ENCODE measurements at regions not wholly inside any gene's neighbourhood (a gene's known extent, or its start where the extent isn't known, plus 50 kb on each side); places are given as distances from the start of the nearest gene placed in this dataset.

GRCh38 chr14:84520711-84521338, 1009.1 kb upstream of the FLRT2 start:
- TF ChIP-seq, protein P1, sequence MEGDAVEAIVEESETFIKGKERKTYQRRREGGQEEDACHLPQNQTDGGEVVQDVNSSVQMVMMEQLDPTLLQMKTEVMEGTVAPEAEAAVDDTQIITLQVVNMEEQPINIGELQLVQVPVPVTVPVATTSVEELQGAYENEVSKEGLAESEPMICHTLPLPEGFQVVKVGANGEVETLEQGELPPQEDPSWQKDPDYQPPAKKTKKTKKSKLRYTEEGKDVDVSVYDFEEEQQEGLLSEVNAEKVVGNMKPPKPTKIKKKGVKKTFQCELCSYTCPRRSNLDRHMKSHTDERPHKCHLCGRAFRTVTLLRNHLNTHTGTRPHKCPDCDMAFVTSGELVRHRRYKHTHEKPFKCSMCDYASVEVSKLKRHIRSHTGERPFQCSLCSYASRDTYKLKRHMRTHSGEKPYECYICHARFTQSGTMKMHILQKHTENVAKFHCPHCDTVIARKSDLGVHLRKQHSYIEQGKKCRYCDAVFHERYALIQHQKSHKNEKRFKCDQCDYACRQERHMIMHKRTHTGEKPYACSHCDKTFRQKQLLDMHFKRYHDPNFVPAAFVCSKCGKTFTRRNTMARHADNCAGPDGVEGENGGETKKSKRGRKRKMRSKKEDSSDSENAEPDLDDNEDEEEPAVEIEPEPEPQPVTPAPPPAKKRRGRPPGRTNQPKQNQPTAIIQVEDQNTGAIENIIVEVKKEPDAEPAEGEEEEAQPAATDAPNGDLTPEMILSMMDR (IDR thresholded peaks at IDR 0.05) = no peak
- TF ChIP-seq POLR2A (IDR thresholded peaks at IDR 0.05) = no peak
